HuH-7 (cell line): ENCODE measurements at regions not wholly inside any gene's neighbourhood (a gene's known extent, or its start where the extent isn't known, plus 50 kb on each side); places are given as distances from the start of the nearest gene placed in this dataset.

Experiments used
- DNase-seq: peaks from one replicate; pipeline ENCODE4 v3.0.0; 2011; ENCODE audit warnings: low spot score

DNA sequence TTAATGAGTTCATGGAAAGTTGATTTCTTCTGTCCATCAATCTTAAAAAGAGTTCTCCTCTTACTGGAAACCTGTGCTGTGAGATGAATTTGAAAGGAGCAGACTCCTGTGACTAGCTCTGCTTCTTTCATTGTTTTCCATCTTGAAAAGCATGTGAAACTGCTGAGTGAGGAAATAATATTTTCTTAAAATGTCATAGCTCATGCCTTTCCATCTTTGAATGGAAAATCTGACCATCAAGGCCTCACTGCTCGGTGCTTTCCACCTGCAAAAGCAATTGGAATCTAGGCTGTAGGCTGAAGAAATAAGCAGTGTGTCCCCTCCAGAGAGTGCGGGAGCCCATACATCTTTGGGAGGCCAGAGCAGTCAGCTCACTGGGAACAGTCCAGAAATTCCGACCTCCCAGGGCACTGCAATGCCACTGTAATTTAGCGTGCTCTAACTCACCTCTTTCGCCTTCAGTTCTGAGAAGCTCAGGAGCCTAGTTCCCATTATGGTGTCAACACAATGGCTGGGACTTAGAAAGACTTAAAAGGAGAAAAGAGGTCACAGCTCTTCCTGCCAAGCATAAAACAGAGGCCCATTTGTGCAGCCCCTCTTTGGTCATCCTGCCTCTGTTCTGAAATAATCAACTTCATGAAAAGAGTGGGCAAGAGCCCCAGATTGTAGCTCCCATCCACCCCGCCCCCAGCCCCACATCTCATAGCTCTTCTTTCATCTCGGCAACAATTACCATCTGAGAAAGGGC is 50.4 kb upstream of the F3 start:
- no peak for DNase-seq
